GM19372 (cell line): ENCODE measurements at regions not wholly inside any gene's neighbourhood (a gene's known extent, or its start where the extent isn't known, plus 50 kb on each side); places are given as distances from the start of the nearest gene placed in this dataset.
"Not testable (repeated sequence)": the region's sequence is repeated elsewhere in the genome, so short reads cannot be mapped to it uniquely, and the experiment has no call there.

ENCODE experiments used
- ATAC-seq: cut with Tn5 transposase; IDR thresholded peaks from one replicate; pipeline ENCODE4 v1.9.1; 2021; ENCODE audit warnings: mild to moderate bottlenecking, low read depth, moderate library complexity; ENCODE audit not compliant: unreplicated experiment

DNA sequence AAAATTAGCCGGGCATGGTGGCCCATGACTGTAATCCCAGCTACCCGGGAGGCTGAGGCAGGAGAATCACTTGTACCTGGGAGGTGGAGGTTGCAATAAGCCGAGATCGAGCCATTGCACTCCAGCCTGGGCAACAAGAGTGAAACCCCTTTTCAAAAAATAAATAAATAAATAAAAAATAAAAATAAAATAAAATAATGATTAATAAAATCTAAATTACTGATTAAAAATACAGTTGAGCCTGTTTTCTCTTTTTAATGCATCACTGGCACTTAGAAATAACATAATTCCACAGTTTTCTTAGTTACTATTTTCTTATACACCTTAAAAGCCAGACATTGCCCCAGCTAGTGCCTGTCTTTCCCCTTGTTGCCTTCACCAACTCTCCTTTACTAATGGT lies 922.8 kb upstream of the GJE1 start:
- ATAC-seq: no peak

DNA sequence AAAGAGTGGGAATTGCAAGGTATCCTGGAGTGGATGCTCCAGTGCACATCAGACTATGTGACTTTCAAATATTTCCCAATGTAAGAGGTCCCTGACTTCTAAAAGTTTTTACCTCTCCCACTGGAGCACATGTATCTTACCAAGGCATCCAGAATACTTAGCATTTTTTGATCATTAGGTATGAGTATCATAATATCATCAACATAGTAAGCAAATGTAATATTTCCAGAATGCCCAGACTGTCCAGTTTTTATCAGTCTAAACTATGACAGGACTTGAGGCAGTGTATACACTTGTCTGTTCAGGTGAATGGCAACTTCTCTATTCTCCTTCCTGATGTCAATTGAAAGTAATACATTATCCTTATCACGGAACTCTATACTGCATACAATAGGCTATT lies 924.6 kb upstream of the GJE1 start:
- no peak for ATAC-seq

DNA sequence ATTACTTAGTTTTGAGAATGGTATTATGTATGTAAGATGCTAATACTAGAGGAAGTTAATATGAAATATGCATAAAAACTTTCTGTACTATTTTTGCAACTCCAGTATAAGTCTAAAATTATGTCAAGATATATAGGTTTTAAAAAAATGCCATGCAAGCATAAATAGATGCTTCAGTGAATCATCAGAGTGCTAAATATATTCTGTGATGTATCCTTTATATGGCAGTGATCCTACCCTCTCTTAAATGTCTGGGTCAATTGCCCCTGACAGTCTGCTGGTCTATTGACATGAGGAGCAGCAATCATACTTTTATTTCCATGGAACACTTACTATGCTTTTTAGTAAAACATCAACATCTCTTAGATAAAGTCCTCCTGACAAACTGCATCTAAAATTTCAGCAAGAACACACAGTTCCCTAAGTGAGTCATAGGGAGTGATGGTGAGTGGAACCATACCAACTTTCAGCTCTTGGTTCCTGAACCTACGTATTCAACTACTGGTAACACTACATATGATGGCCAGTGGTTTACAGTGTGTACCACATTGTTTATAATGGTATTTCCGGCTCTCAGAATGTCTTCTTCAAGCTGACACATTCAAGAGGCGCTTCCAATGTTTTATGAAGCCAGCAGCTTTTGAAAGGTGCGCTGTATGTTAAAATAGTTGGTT lies 928.7 kb upstream of the GJE1 start:
- no peak for ATAC-seq

DNA sequence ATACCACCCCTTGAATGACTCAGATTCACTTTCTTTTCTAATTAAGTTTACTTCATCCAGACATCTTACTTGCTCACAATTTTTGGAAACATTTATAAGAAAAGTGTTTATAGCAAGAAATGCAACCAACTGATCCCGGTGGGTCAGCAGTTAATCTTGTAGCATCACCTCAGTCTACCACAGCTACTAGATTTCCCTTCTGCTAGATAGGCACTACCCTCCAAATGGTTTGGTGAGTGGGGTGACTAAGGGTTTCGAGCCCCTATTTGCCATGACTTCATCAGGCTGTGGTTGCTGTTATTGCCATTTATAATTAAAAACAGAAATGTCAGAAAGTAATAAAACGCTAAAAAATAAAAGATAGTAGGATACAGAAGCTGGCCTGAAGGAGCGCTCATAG lies 930.1 kb upstream of the GJE1 start:
- ATAC-seq: no peak

DNA sequence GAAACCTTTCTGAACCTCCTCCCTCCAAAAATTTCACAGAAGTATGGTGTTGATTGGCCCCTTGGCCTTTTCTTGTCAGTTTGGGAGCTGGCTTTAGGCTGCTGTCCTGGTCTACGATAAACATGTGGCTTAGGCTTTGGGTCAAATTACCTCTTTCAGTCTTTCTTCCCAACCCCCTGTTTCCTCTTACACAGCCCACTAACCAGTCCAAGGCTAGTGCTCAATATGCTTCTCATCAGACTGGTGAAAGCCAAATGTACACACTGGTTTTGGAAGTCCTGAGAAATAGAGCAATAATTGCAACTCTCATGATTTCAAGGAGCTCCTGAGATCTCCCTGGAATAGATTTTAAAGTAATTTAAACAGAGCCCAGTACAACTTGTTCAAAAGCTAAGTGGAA lies 933.7 kb upstream of the GJE1 start:
- ATAC-seq: no peak

DNA sequence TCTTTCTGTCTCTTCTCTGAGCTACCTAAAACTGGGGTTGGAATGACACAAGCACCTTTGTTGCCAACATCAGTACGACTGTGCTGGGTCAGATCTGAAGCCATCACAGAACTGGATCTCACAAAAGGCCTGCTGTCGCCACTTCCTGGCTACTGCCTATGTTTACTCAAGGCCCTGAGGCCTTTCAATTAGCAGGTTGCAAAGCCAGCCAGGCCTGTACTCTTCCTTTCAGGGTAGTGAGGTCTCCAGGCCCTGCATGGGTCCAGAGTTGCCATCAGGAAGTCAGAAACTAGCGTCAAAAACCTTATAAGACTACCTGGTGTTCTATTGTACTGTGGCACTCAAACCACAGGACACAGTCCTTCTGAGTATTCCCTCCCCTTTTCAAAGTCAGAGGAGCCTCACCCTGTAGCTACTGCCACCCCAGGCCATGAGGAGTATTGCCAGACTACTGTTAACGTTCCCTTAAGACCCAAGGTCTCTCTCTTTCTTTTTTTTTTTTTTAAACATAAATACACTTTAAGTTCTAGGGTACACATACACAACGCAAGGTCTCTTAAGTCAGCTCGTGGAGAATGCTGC lies 937.4 kb upstream of the GJE1 start:
- ATAC-seq: no peak

DNA sequence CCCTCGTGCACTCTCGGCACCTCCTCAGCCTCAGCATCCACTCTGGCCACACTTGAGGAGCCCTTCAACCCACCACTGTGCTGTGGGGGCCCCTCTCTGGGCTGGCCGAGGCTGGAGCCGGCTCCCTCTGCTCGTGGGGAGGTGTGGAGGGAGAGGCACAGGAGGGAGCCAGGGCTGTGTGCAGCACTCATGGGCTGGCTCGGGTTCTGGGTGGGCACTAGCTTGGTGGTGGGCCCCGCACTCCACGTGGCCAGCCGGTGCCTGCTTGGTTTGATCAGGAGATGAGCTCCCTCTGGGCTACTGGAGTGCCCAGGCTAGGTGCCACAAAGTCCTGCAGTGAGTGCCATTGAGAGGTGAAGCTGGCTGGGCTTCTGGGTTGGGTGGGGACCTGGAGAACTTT lies 949.4 kb upstream of the GJE1 start:
- no peak for ATAC-seq

DNA sequence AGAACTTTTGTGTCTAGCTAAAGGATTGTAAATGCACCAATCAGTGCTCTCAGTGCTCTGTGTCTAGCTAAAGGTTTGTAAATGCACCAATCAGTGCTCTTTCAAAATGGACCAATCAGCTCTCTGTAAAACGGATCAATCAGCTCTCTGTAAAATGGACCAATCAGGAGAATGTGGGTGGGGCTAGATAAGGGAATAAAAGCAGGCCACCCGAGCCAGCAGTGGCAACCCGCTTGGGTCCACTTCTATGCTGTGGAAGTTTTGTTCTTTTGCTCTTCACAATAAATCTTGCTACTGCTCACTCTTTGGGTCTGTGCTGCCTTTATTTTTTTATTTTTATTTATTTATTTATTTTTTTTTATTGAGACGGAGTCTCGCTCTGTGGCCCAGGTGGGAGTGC lies 957.3 kb upstream of the GJE1 start:
- not testable (repeated sequence) for ATAC-seq

DNA sequence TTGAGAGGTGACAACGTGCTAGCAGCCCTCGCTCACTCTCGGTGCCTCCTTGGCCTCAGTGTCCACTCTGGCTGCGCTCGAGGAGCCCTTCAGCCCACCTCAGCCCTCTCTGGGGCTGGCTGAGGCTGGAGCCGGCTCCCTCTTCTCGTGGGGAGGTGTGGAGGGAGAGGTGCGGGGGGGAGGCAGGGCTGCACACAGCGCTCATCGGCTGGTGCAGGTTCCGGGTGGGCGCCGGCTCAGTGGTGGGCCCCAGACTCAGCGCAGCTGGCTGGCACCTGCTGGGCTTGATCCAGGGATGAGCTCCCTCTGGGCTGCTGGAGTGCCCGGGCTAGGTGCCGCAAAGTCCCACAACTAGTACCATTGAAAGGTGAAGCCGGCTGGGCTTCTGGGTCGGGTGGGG lies 957.8 kb upstream of the GJE1 start:
- ATAC-seq: no peak

DNA sequence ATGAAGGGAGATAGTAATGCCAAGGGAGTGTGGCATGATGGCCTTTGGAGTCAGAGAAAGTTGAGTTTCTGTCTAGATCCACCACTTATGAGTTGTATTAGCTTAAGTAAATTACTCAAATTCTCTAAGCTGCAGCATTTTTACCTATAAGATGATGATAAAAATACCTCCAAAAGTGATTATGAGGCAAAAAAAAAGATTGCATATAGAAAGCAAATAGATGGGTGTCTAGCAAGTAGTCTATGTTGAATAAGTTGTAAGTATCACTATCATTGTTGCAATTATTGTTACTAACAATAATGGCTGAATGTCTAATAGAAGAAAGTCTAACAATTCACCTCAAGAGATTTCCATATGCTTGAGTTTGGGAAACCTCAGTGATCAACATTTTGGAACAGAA lies 959.2 kb upstream of the GJE1 start:
- no peak for ATAC-seq

DNA sequence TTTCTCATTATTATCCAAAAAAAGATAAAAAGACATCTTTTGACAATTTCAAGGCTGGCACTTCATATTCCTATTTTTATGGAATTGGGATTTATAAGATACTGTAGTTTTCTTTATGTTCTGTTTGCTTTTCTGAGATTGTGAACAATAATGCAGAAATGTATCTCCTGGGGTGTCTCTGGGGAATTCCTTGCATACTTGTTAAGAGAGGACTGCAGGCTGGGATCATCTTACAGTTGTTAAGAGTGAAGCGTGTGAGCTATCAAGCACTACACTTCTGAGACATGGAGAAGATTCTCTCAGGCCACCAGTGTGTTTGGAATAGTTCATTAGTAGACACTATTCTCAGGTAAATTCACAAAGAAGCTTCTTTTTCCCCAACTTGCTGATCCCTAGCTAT lies 963.3 kb upstream of the GJE1 start:
- ATAC-seq: no peak

DNA sequence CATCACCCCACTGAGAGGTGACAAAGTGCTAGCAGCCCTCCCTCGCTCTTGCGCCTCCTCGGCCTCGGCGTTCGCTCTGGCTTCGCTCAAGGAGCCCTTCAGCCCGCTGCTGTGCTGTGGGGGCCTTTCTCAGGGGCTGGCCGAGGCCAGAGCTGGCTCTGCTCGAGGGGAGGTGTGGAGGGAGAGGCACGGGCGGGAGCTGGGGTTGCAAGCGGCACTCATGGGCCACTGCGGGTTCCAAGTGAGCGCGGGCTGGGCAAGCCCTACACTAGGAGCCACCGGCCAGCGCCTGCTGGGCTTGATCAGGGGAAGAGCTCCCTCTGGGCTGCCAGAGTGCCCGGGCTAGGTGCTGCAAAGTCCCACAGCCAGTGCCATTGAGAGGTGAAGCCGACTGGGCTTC lies 964.8 kb upstream of the GJE1 start:
- ATAC-seq: no peak

DNA sequence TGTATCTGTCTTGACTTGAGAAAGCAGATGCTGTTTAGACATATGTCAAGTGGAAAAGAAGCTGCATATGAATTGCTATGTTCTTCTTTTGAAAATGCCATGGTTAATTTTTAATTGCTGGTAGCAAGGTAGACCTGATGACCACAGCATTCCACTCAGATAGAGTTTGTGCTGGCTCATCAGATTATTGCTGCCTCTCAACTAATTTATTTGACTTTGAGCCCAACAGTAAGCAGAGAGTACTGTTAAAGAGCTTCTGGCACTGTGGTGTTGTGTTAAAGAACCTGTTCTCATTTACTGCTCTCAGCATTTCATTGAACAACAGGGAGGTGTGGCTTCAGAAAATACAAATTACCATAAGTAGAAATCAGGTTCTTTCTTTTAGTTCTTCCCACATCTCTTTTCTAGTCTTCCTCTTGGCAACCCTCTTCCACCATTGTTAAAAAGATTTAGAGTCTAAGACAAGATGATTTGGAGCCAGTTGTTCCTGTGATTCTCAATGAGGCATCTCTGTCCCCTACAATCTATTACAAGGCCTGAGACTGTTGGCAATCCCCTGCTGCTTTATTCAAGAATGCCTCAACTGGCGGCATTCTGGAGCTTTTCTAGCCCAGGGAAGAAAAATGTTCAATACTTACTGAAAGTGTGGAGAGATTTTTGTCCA lies 967.6 kb upstream of the GJE1 start:
- ATAC-seq: no peak

DNA sequence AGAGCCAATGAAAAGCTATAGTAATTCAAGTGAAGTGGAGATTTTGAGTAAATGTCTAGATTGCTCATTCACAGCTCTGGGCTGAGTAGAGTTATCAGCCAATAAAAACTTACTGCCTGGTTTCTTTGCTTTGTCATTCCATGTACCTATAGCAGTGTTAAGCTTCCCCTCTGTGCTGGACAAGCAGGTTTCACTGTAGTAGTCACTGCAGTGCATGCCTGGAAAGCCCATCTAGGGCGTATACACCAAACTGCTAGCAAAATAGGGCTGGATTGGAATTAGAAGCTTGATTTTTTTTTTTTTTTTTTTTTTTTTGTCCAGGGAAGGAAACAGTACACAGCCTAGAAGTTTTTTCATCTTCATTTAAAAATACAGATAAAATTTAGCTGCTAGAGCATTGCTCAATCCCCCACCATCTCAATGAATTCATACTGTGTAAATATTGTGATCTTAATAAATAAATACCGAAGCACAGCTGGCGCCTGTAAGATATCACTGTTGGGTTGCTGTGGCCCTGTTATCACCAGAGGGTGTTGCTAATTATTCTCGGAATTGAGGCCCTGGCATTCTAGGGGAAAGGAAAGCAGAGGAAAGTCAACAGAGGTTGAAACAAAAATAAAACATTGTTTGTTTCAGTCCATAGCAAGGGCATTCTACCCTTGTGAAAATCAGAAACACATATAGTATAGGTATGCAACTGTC lies 968.5 kb upstream of the GJE1 start:
- no peak for ATAC-seq

DNA sequence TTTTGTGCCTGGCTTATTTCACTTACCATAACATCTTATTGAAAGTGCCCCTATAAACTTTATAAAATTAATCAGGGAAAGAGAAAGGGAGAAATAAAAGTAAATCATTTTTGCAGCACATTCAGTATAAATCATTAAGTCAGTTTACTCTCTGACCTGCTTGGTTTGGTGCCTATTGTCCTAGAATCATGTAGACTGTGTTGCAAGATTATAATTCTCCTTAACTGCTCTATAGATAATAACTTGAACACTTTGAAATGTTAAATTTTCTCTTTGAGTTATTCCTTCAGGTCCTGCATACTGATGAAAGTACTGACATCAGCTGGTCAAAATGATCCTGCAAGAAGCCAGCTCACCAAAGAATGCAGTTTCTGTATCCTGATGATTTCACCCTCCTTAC lies 969.6 kb upstream of the GJE1 start:
- no peak for ATAC-seq

DNA sequence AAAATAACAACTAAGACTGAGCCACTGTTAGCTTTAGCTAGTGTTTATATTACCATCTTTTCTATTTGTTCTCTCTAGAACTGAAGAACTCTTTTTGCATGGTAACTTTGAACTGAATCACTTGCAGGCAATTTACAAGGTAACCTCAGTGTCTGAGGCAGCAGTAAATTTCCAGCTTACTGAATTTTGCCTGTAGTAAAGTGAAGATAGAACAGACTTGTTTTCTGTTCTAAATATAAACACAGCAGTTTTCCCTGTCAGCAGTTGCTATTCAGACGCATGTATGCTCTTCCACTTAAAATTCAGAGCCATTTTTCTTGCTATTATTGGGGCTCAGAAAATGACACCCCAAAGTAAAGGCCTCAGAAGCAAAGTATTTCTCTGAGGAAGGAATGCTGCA lies 974.0 kb upstream of the GJE1 start:
- no peak for ATAC-seq

DNA sequence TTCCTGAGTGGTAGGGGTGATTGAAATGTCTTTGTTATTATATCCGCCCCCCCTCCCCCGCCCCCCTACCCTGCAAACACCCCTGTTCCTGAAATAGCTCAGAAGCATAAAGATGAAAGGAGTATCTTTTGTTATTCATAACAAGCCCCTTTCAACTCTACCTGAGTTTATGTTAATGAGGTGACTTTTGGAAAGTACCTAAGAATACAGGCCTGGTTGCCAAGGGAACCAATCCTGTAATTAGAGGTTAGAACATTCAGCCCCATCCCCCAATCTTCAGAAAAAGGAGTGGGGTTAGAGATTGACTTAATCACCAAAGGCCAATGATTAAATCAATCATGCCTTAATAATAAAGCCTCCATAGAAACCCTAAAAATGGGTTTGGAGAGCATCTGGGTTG lies 979.2 kb upstream of the GJE1 start:
- no peak for ATAC-seq

DNA sequence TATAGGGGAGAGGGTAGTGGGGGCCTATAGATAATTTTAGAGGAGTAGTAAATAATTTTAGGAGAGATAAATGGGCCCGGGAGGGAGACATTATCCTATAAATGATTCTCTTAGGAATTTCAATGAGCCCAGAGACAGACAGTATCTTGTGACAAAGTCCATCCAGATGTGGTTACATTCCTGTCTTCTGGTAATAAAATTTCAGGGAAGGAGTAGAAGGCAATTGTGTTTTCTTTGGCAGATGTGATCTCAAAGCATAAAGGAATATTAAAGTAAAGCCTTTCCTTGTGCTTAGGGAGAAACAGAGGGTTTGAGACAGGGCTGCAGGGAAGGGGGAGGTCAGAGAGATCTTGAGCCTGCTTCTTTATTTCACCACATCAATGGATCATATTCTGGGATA lies 979.8 kb upstream of the GJE1 start:
- ATAC-seq: no peak

DNA sequence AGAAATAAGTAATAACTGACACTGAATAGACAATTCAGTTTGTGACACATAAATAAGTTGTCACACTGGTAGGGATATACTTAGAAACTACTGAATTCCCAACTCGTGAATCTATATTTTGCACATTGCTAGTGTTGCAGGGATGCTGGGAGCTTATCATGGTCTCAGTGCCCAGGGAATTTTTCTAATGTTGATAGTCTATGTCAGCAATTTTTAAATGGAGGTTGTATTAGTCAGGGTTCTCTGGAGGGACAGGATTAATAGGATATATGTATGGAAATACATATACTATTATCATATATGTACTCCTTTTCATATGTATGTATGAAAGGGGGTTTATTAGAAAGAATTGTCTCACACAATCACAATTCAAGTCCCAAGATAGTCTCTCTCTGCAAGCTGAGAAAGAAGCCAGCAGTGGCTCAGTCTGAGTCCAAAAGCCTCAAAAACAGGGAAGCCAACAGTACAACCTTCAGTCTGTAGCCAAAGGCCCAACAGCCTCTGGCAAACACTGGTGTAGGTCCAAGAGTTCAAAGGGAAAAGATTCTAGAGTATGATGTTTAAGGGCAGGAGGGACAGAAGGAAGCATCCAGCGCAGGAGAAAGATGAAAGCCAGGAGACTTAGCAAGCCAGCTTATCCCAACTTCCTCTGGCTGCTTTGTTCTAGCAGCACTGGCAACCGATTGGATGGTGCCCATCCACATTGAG lies 980.9 kb upstream of the GJE1 start:
- ATAC-seq: no peak

DNA sequence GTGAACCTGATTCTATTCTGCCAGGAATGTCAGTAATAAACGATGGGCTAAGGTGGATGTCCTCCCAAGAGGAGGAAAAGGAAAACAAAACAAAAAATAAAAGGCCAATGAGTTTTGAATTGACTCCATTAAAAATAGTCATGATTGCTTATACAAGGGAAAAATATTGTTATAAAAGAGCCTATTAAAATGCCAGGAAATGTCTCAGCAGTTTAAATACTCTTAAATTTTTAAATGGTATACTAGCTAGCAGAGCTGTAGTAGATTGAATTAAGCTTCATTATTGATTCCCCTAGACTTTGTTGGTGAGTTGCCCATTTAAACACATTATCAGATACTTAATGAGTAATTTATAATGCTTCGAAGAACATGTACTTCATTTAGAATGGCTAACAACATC lies 990.9 kb upstream of the GJE1 start:
- ATAC-seq: no peak

DNA sequence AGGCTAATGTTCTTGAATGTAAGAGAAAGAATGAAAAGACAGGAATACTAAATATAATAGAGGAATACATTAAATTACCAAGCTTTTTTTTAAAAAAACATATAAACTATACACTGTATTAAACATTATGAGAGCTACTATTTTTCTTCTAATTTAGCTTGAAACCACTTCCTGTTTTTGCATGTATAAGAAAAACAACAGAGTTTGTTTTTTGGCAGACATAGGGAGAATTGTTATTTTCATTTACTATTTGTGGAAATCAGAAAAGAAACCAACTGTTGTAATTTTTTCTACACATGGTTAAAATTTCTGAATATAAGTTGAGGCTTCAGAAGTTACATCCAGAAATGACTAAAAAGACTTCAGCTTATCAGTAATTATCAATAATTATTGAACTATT lies 991.8 kb upstream of the GJE1 start:
- ATAC-seq: peak; percentile 51
